NOMO-1 treated with dmso at 0.1 percent for 144 hours (cell line): ENCODE measurements at regions not wholly inside any gene's neighbourhood (a gene's known extent, or its start where the extent isn't known, plus 50 kb on each side); places are given as distances from the start of the nearest gene placed in this dataset.
"Not testable (repeated sequence)": the region's sequence is repeated elsewhere in the genome, so short reads cannot be mapped to it uniquely, and the experiment has no call there.

Experiments used
- DNase-seq: peaks from one replicate; lab custom pipeline; 2025; ENCODE audit not compliant: unreplicated experiment; lab: John Stamatoyannopoulos, UW

GRCh38 chr18:47729356-47729755 is 201.1 kb downstream of the SMAD2 start:
- DNase-seq: no peak

GRCh38 chr18:47728921-47729320 is 201.5 kb downstream of the SMAD2 start:
- DNase-seq: no peak

- no peak for DNase-seq
These were observed 203.1 kb downstream of the SMAD2 start for GRCh38 chr18:47727409-47727808.

- DNase-seq: no peak
These were observed 203.9 kb downstream of the SMAD2 start for GRCh38 chr18:47726550-47726949.

GRCh38 chr18:47725656-47726055 is 204.8 kb downstream of the SMAD2 start:
- no peak for DNase-seq

GRCh38 chr18:47724186-47724975 is 206.1 kb downstream of the SMAD2 start:
- DNase-seq: no peak

- DNase-seq: no peak
These were observed 208.6 kb downstream of the SMAD2 start for GRCh38 chr18:47721876-47722275.

- no peak for DNase-seq
These were observed 209.7 kb downstream of the SMAD2 start for GRCh38 chr18:47720741-47721140.

- no peak for DNase-seq
These were observed 211.2 kb downstream of the SMAD2 start for GRCh38 chr18:47719096-47719780.

GRCh38 chr18:47718646-47719045 is 211.8 kb downstream of the SMAD2 start:
- DNase-seq: no peak

- DNase-seq: no peak
These were observed 213.2 kb downstream of the SMAD2 start for GRCh38 chr18:47717257-47717656.

GRCh38 chr18:47716632-47717185 is 213.8 kb downstream of the SMAD2 start:
- no peak for DNase-seq

- no peak for DNase-seq
These were observed 220.0 kb downstream of the SMAD2 start for GRCh38 chr18:47710451-47710850.

GRCh38 chr18:47709556-47709955 is 220.9 kb downstream of the SMAD2 start:
- DNase-seq: no peak

- no peak for DNase-seq
These were observed 222.3 kb downstream of the SMAD2 start for GRCh38 chr18:47708206-47708605.

- no peak for DNase-seq
These were observed 229.3 kb downstream of the SMAD2 start for GRCh38 chr18:47701134-47701533.

- DNase-seq: no peak
These were observed 233.6 kb downstream of the SMAD2 start for GRCh38 chr18:47696870-47697269.

- DNase-seq: no peak
These were observed 238.8 kb downstream of the SMAD2 start for GRCh38 chr18:47691611-47692010.

GRCh38 chr18:47690778-47691177 is 239.7 kb downstream of the SMAD2 start:
- not testable (repeated sequence) for DNase-seq

- no peak for DNase-seq
These were observed 241.1 kb downstream of the SMAD2 start for GRCh38 chr18:47689371-47689770.

GRCh38 chr18:47686806-47687205 is 243.7 kb downstream of the SMAD2 start:
- DNase-seq: no peak

GRCh38 chr18:47683774-47684173 is 246.7 kb downstream of the SMAD2 start:
- DNase-seq: no peak
